ENCODE measurements at regions not wholly inside any gene's neighbourhood (a gene's known extent, or its start where the extent isn't known, plus 50 kb on each side); places are given as distances from the start of the nearest gene placed in this dataset.

- TF ChIP-seq HEY1 (CRISPR knock-in tag; IDR thresholded peaks at IDR 0.05; ENCODE audit: borderline replicate concordance) (no peak), RERE (CRISPR knock-in tag; IDR thresholded peaks at IDR 0.05; ENCODE audit: borderline replicate concordance) (no peak), KLF6 (CRISPR knock-in tag; IDR thresholded peaks at IDR 0.05; ENCODE audit: borderline replicate concordance) (no peak), ZBTB49 (CRISPR knock-in tag; IDR thresholded peaks at IDR 0.05; ENCODE audit: borderline replicate concordance) (no peak), ARID2 (IDR thresholded peaks at IDR 0.05) (no peak), NFIX (CRISPR knock-in tag; IDR thresholded peaks at IDR 0.05; ENCODE audit: low read depth) (no peak)
Measured at GRCh38 chr18:65620076-65620696, 130.6 kb upstream of the CDH7 start (continued).

All from K562 (cell line).